Colonic mucosa (tissue), 4 donors: ENCODE measurements at regions not wholly inside any gene's neighbourhood (a gene's known extent, or its start where the extent isn't known, plus 50 kb on each side); places are given as distances from the start of the nearest gene placed in this dataset.

Source experiments
- DNase-seq: peaks from one replicate; pipeline ENCODE4 v3.0.0-alpha.2; 2020
- H3K27ac ChIP-seq: fragments of 200-600 bp; one replicate; pipeline ENCODE4 v1.8.0; 2021
- H3K27me3 ChIP-seq: fragments of 200-600 bp; one replicate; pipeline ENCODE4 v1.8.0; 2021
- H3K36me3 ChIP-seq: fragments of 200-600 bp; one replicate; pipeline ENCODE4 v1.8.0; 2021
- H3K4me1 ChIP-seq: fragments of 200-600 bp; one replicate; pipeline ENCODE4 v1.8.0; 2021; ENCODE audit warnings: mild to moderate bottlenecking
- H3K4me3 ChIP-seq: fragments of 200-600 bp; one replicate; pipeline ENCODE4 v1.8.0; 2021
- H3K9ac ChIP-seq, 2 donors: one replicate each; pipeline ENCODE4 v1.7.0; 2013; ENCODE audit warnings: control low read depth in 2 of 2, low read depth in 2 of 2, low read length in 2 of 2
- H3K9me3 ChIP-seq: fragments of 200-600 bp; one replicate; pipeline ENCODE4 v1.8.0; 2021
- intact Hi-C: fragments of 100-400 bp; cut with DNase I; formaldehyde crosslinking; loops from one replicate; pipeline ENCODE4 v1.14.1; 2022
- TF ChIP-seq, protein P1 (sequence below): fragments of 200-600 bp; IDR thresholded peaks from one replicate; pipeline ENCODE4 v1.8.0; 2022; ENCODE audit warnings: antibody characterized with exemption, mild to moderate bottlenecking
- donor health status: healthy.
- donor health status: DM: no; HTN: no; CAD: no.
- donor health status: DM: no; HTN: no; CAD: no.

DNA sequence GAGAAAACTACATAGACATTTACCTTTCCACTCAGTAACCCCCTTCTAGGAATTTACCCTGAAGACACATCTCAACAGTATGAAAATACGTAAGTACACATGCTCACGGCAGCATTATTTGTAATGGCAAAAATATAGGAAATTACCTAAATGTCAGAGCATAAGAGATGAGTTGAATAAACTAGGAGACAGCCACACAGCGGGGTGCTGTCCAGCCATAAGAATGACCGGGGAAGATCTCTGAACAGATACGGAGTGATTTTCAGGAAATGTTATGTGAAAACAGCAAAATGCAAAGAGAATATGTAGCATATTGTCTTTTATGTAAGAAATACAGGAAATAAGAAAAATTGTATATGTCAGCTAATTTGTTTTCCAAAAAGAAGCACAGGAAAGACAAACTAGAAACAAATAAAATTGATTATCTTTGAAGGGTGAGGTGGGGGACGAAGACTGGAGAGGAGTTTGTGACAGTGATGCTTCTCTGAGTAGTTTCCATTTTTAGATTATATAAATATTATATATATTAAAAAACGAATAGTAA is 195.4 kb downstream of the HAUS1 start:
- H3K27me3 ChIP-seq = no peaks in the 10 kb centered on the region
- H3K27ac ChIP-seq = no peak overlapping the region
- H3K4me3 ChIP-seq = no peak overlapping the region
- TF ChIP-seq, protein P1, sequence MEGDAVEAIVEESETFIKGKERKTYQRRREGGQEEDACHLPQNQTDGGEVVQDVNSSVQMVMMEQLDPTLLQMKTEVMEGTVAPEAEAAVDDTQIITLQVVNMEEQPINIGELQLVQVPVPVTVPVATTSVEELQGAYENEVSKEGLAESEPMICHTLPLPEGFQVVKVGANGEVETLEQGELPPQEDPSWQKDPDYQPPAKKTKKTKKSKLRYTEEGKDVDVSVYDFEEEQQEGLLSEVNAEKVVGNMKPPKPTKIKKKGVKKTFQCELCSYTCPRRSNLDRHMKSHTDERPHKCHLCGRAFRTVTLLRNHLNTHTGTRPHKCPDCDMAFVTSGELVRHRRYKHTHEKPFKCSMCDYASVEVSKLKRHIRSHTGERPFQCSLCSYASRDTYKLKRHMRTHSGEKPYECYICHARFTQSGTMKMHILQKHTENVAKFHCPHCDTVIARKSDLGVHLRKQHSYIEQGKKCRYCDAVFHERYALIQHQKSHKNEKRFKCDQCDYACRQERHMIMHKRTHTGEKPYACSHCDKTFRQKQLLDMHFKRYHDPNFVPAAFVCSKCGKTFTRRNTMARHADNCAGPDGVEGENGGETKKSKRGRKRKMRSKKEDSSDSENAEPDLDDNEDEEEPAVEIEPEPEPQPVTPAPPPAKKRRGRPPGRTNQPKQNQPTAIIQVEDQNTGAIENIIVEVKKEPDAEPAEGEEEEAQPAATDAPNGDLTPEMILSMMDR = no peak
- intact Hi-C loops = no loop called here
- no peaks in the 10 kb centered on the region for H3K9me3 ChIP-seq
- no peak for DNase-seq
- no peak overlapping the region for H3K9ac ChIP-seq
- H3K4me1 ChIP-seq = no peaks in the 10 kb centered on the region
- no peaks in the 10 kb centered on the region for H3K36me3 ChIP-seq

DNA sequence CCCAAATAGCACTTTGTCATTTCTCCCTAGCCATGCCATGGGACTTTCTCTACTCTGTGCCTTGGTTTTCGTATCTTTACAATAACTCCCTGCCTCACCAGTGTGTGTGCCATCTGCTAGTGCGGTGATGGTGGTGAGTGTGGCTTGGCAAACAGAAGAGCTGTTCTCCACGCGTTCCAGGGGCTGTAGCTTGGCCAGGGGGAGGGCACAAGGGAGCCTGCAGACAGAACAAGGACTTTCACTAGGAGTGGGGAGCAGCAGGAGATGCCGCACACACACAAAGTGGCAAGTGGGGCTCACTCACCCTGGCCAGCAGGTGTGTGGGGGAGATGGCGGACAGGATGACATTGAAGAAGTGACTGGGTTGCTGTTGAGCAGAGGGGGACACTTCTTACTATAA is 196.9 kb downstream of the HAUS1 start:
- TF ChIP-seq, protein P1 = no peak
- intact Hi-C loops = no loop called here
- no peak for DNase-seq

DNA sequence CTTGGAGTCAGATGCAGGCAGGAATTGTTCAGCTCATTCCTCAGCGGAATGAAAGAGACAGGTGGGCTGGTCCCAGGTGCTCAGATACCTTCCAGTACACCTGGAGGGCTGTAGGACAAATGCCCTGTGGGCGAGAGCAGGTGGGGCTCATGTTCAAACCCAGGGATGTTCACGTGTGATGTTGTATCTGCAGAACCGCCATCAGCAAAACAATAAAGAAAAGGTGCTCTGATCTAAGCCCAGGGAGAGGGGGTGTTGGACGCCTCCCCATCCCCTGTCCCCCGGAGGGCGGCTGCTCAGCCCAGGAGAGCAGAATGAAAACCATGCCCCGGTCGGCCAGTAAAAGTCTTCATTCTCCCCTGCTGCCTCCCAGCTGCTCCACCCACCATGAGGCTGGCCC is 197.4 kb downstream of the HAUS1 start:
- Histone ChIP-seq H3K27me3 (no peaks in the 10 kb centered on the region), H3K9me3 (no peaks in the 10 kb centered on the region), H3K36me3 (no peaks in the 10 kb centered on the region), H3K9ac (no peak overlapping the region), H3K27ac (no peak overlapping the region), H3K4me3 (no peak overlapping the region), H3K4me1 (no peaks in the 10 kb centered on the region)
- DNase-seq = no peak
- intact Hi-C loops = no loop called here
- TF ChIP-seq, protein P1 = no peak

More for the DNA sequence above, 196.9 kb downstream of the HAUS1 start:
- no peaks in the 10 kb centered on the region for H3K4me1 ChIP-seq
- no peaks in the 10 kb centered on the region for H3K36me3 ChIP-seq
- H3K27me3 ChIP-seq = no peaks in the 10 kb centered on the region
- H3K27ac ChIP-seq = no peak overlapping the region
- no peak overlapping the region for H3K9ac ChIP-seq
- H3K9me3 ChIP-seq = no peaks in the 10 kb centered on the region
- no peak overlapping the region for H3K4me3 ChIP-seq

DNA sequence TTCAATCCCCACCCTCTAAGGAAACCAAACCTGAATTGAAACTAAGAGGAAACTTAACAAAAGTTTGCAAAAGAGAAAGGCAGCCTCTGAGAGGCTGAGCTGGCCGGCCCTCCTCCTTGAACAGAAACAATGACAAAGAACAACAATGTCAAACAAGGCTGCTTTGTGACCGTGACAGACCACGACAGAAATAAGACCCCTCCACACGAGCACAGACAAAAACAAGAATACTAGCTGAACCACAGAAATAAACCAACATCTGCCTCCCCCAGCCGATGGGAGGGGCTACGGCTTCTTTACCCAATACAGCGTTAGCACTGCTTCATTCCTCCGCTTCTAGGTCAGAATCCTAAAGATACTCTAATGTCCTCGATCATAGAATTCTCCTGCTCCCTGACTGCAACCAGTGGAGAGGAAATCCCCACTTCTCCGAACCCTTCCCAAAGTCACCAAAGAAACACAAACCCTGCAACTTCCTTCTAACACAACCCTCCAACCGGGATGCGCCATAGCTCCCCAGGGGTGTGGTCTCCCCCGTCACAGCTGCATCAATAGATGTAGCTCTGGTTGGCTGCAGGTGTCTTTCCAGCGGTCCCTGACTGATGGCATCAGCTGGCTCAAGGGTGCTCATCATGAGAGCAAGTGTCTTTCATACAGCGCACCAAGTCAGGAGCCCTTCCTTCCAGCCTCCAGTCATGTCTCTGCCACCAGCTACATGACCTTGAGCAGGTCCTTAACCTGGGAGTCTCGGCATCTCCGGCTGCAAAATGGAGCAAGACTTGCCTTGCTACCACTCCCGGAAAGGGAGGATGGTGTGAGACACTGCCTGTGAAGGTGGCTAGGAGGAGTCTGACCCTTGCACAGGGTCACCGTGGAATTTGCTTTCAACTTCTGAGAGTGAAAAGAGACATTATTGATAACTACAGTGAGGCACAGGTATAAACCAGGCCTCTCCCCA is 198.6 kb downstream of the HAUS1 start:
- intact Hi-C loops = no loop called here
- Histone ChIP-seq H3K9me3 (no peaks in the 10 kb centered on the region), H3K27me3 (no peaks in the 10 kb centered on the region), H3K27ac (no peak overlapping the region), H3K36me3 (no peaks in the 10 kb centered on the region), H3K4me1 (no peaks in the 10 kb centered on the region), H3K4me3 (no peak overlapping the region), H3K9ac (no peak overlapping the region)
- TF ChIP-seq, protein P1 = no peak
- DNase-seq = no peak

DNA sequence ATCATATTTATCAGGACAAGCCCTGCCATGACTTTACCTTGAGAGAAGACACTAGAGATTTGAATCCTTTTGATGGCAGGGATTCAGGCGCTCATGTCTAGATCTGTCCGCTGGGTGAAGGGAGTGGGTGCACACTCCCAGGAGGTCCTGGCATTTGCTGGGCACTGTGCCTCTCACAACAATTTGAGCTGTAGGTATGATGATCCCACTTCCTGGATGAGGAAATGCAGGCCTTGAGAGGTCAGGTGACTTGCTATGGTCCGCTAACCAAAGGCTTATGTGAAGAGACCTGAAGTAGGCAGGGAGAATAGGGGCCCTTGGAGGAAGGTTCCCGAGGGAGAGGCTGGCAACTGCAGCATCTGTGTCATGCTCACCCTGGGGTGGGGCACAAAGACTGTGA is 206.1 kb downstream of the HAUS1 start:
- DNase-seq = no peak
- intact Hi-C loops = no loop called here
- H3K4me3 ChIP-seq = no peak overlapping the region
- no peaks in the 10 kb centered on the region for H3K36me3 ChIP-seq
- no peaks in the 10 kb centered on the region for H3K9me3 ChIP-seq
- no peaks in the 10 kb centered on the region for H3K4me1 ChIP-seq
- H3K27ac ChIP-seq = no peak overlapping the region
- H3K9ac ChIP-seq = no peak overlapping the region
- TF ChIP-seq, protein P1 = no peak
- H3K27me3 ChIP-seq = no peaks in the 10 kb centered on the region
